GM12892 (cell line): ENCODE measurements at regions not wholly inside any gene's neighbourhood (a gene's known extent, or its start where the extent isn't known, plus 50 kb on each side); places are given as distances from the start of the nearest gene placed in this dataset.

Source experiments
- POLR2A ChIP-seq: IDR thresholded peaks from 2 replicates; pipeline ENCODE4 v1.6.1; 2011; ENCODE audit warnings: low read depth, low read length, control low read depth
- POLR2AphosphoS5 ChIP-seq: IDR thresholded peaks from 2 replicates; pipeline ENCODE4 v1.6.1; 2011; ENCODE audit warnings: low read depth, low read length, control low read depth
- TAF1 ChIP-seq: IDR thresholded peaks from 2 replicates; pipeline ENCODE4 v1.6.1; 2011; ENCODE audit warnings: low read depth, mild to moderate bottlenecking, control low read depth, low read length, borderline replicate concordance

DNA sequence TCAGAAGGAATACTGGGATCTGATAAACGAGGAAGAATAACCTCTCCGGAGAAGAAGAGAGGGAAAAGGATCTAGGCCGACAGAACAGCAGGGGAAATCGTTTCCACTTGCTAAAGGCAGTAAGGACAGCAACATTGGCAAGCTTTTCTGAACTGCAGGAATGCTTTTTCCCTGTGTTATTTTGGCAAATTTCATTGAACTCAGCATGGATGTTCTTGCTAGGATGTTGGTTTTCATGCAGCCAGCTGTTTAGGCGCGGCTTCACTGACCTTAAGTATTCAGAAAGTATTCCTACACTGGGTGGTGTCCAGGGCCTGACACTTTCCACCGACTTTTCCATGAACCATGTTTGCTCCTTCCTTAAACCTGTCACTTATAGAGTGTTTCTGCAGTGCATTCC is 489.7 kb downstream of the CNTN3 start:
- TF ChIP-seq POLR2A (no peak), POLR2AphosphoS5 (no peak), TAF1 (no peak)
